Mammary epithelial cell (primary cell): ENCODE measurements at regions not wholly inside any gene's neighbourhood (a gene's known extent, or its start where the extent isn't known, plus 50 kb on each side); places are given as distances from the start of the nearest gene placed in this dataset.

Experiments
- EZH2 ChIP-seq: IDR thresholded peaks from 2 replicates; pipeline ENCODE4 v1.6.1; 2012; ENCODE audit warnings: low read length, inconsistent platforms, borderline replicate concordance
- TF ChIP-seq, protein P1 (sequence below), 2 donors: IDR thresholded peaks in 1 of 2; conservative IDR thresholded peaks in 1 of 2; 2 replicates each; pipeline ENCODE4 v1.5.1; 2011 to 2012; ENCODE audit warnings: inconsistent platforms in 2 of 2, low read length in 2 of 2, mild to moderate bottlenecking in 2 of 2, control low read depth in 1 of 2, low read depth in 1 of 2; ENCODE audit not compliant: insufficient read depth in 1 of 2; ENCODE audit errors: extremely low read depth in 1 of 2

DNA sequence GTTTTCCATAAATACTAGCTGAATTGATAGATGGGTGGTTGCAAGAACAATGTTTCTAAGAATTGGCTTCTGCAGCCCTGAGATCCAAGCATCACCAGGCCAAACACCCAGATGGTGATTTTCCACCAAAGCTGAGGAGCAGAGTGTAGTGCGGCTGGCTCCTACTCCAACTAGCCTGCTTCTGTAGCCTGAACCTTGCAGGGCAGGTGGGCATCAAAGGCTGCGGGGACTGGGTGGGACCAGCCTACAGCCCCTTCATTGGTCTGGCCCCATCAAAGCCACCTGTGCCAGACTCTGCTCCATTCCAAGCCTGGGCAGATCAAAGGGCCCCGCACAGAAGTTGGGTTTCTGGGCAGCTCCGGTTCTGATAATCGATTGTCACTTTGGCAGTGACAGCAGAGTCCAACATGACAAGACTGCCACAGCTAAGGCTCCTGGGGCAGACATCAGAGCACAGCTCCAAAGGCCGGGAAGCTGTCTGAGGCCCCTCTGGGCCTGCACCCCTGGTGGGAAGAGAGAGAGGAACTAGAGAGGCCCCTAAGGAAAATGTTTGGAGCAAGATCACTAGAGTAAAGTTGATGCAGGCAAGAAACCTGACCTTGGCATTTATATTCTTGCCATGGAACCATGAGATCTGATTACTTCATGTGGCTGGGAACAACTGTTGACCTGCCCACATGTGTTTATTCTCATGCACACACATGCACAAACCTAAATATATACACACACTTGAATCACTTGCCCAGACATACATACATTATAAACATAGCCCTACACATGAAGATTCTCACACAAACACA, 582.9 kb downstream of the INSC start:
- TF ChIP-seq, protein P1, sequence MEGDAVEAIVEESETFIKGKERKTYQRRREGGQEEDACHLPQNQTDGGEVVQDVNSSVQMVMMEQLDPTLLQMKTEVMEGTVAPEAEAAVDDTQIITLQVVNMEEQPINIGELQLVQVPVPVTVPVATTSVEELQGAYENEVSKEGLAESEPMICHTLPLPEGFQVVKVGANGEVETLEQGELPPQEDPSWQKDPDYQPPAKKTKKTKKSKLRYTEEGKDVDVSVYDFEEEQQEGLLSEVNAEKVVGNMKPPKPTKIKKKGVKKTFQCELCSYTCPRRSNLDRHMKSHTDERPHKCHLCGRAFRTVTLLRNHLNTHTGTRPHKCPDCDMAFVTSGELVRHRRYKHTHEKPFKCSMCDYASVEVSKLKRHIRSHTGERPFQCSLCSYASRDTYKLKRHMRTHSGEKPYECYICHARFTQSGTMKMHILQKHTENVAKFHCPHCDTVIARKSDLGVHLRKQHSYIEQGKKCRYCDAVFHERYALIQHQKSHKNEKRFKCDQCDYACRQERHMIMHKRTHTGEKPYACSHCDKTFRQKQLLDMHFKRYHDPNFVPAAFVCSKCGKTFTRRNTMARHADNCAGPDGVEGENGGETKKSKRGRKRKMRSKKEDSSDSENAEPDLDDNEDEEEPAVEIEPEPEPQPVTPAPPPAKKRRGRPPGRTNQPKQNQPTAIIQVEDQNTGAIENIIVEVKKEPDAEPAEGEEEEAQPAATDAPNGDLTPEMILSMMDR (conservative IDR thresholded peaks at IDR 0.05 in 1 of 2, IDR thresholded peaks at IDR 0.05 in 1 of 2; ENCODE audit: extremely low read depth in 1 of 2, insufficient read depth in 1 of 2, low read depth in 1 of 2, low read length in 2 of 2) = no peak
- no peak for TF ChIP-seq EZH2
